Ishikawa (cell line): ENCODE measurements at regions not wholly inside any gene's neighbourhood (a gene's known extent, or its start where the extent isn't known, plus 50 kb on each side); places are given as distances from the start of the nearest gene placed in this dataset.

Experiments used
- CEBPB ChIP-seq: IDR thresholded peaks from 2 replicates; pipeline ENCODE4 v1.6.1; 2012
- CREB1 ChIP-seq: IDR thresholded peaks from 2 replicates; pipeline ENCODE4 v1.6.1; 2012; ENCODE audit warnings: low read depth
- EGR1 ChIP-seq: IDR thresholded peaks from 2 replicates; pipeline ENCODE4 v1.6.1; 2012
- EP300 ChIP-seq: IDR thresholded peaks from 2 replicates; pipeline ENCODE4 v1.6.1; 2012; ENCODE audit warnings: borderline replicate concordance
- FOXM1 ChIP-seq: IDR thresholded peaks from 2 replicates; pipeline ENCODE4 v1.6.1; 2012; ENCODE audit warnings: low read depth, borderline replicate concordance
- MAX ChIP-seq: IDR thresholded peaks from 2 replicates; pipeline ENCODE4 v1.6.1; 2012
- NFIC ChIP-seq: IDR thresholded peaks from 2 replicates; pipeline ENCODE4 v1.6.1; 2012
- RAD21 ChIP-seq: IDR thresholded peaks from 2 replicates; pipeline ENCODE4 v1.6.1; 2012; ENCODE audit warnings: low read depth
- REST ChIP-seq: IDR thresholded peaks from 2 replicates; pipeline ENCODE4 v1.6.1; 2012; ENCODE audit warnings: low read depth, mild to moderate bottlenecking
- TAF1 ChIP-seq: IDR thresholded peaks from 2 replicates; pipeline ENCODE4 v1.6.1; 2012; ENCODE audit warnings: low read depth, mild to moderate bottlenecking
- TCF12 ChIP-seq: IDR thresholded peaks from 2 replicates; pipeline ENCODE4 v1.6.1; 2012; ENCODE audit warnings: low read depth
- TEAD4 ChIP-seq: IDR thresholded peaks from 2 replicates; pipeline ENCODE4 v1.6.1; 2012
- USF1 ChIP-seq: IDR thresholded peaks from 2 replicates; pipeline ENCODE4 v1.6.1; 2012
- YY1 ChIP-seq: IDR thresholded peaks from 2 replicates; pipeline ENCODE4 v1.6.1; 2012; ENCODE audit warnings: low read depth
- ZBTB7A ChIP-seq: IDR thresholded peaks from 2 replicates; pipeline ENCODE4 v1.6.1; 2012; ENCODE audit warnings: low read depth

- no peak for TF ChIP-seq YY1
- TF ChIP-seq ZBTB7A: no peak
- TF ChIP-seq CEBPB: no peak
- TF ChIP-seq MAX: no peak
- no peak for TF ChIP-seq EP300
- TF ChIP-seq USF1: no peak
These were observed 276.6 kb downstream of the DTWD2 start for GRCh38 chr5:118711727-118712126.

GRCh38 chr5:118705959-118706667 is 282.2 kb downstream of the DTWD2 start:
- TF ChIP-seq USF1 (no peak), TCF12 (no peak), TAF1 (no peak), RAD21 (no peak), CEBPB (no peak), TEAD4 (no peak), CREB1 (no peak)

- no peak for TF ChIP-seq TCF12
- no peak for TF ChIP-seq CREB1
- no peak for TF ChIP-seq FOXM1
- TF ChIP-seq USF1: no peak
- TF ChIP-seq TAF1: no peak
- no peak for TF ChIP-seq EP300
- TF ChIP-seq RAD21: no peak
- no peak for TF ChIP-seq NFIC
- no peak for TF ChIP-seq MAX
- TF ChIP-seq TEAD4: no peak
- TF ChIP-seq REST: no peak
These were observed 285.1 kb downstream of the DTWD2 start for GRCh38 chr5:118703241-118703640.

- TF ChIP-seq EGR1 (no peak), TAF1 (no peak), RAD21 (no peak), CREB1 (no peak), YY1 (no peak), CEBPB (no peak), REST (no peak), MAX (no peak)
These were observed 286.6 kb downstream of the DTWD2 start for GRCh38 chr5:118701791-118702190.

- TF ChIP-seq NFIC: no peak
- no peak for TF ChIP-seq EGR1
- TF ChIP-seq MAX: no peak
- no peak for TF ChIP-seq CEBPB
- TF ChIP-seq ZBTB7A: no peak
- no peak for TF ChIP-seq FOXM1
These were observed 287.8 kb downstream of the DTWD2 start for GRCh38 chr5:118700510-118700909.

GRCh38 chr5:118698774-118699173 is 289.6 kb downstream of the DTWD2 start:
- TF ChIP-seq RAD21: peak; percentile 32; the same call in 1 of the 2 replicates
- TF ChIP-seq CREB1: no peak

- TF ChIP-seq YY1: no peak
These were observed 292.3 kb downstream of the DTWD2 start for GRCh38 chr5:118696076-118696475.
